HEK293 (cell line): ENCODE measurements at regions not wholly inside any gene's neighbourhood (a gene's known extent, or its start where the extent isn't known, plus 50 kb on each side); places are given as distances from the start of the nearest gene placed in this dataset.

Experiments used
- ZNF350 ChIP-seq: fragments of 450-650 bp; formaldehyde crosslinking; IDR thresholded peaks from 2 replicates; pipeline ENCODE4 v1.5.0; 2017; ENCODE audit warnings: missing biosample characterization, mild to moderate bottlenecking, missing genetic modification characterization
- ZNF561 ChIP-seq: fragments of 450-650 bp; IDR thresholded peaks from 2 replicates; pipeline ENCODE4 v1.5.1; 2018; ENCODE audit warnings: missing biosample characterization, missing genetic modification characterization, borderline replicate concordance
- TF ChIP-seq, protein P1 (sequence below): fragments of 450-650 bp; formaldehyde crosslinking; IDR thresholded peaks from 2 replicates; pipeline ENCODE4 v1.5.1; 2016; ENCODE audit warnings: missing biosample characterization, missing genetic modification characterization

DNA sequence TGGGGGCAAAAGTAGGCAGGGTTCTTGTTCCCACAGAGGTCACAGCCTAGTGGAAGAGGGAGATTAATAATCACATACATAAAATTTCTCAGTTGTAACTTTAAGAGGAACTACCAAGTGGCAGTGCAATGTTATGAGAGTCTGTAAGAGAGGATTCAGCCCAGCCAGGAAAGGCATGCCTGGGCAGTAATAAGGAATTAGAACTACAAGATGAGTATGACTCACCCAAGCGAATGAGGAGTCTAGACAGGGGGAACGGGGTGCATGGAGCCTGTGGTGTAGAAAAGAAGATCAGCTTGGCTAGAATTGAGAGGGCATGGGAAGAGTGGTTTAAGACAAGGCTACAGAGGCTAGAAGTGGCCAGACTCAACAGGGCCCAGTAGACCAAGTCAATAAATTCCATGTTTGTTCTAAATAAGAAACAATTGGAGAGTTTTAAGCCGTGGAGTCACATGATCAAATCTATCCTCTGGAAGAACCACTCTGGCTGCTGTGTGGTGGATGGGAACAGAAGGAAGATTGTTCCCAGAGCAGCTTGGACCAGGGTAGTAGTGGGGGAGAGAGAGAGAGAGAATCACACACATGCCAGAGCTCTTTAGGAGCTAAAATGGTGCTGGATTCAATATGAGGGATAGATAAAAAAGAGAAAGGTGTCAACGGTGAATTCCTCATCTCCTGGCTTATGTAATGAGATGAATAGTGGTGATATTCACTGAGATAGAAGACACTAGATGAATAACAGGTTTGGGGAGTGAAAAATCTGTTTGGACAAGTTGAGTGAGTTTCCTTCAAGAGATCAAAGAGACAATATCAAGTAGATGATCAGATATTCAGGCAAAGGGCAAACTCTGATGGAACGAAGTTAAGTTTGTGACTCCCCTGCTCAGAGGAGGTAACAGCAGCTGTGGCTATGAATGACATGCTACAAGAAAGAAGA, 265.1 kb downstream of the FGFR2 start:
- TF ChIP-seq, protein P1, sequence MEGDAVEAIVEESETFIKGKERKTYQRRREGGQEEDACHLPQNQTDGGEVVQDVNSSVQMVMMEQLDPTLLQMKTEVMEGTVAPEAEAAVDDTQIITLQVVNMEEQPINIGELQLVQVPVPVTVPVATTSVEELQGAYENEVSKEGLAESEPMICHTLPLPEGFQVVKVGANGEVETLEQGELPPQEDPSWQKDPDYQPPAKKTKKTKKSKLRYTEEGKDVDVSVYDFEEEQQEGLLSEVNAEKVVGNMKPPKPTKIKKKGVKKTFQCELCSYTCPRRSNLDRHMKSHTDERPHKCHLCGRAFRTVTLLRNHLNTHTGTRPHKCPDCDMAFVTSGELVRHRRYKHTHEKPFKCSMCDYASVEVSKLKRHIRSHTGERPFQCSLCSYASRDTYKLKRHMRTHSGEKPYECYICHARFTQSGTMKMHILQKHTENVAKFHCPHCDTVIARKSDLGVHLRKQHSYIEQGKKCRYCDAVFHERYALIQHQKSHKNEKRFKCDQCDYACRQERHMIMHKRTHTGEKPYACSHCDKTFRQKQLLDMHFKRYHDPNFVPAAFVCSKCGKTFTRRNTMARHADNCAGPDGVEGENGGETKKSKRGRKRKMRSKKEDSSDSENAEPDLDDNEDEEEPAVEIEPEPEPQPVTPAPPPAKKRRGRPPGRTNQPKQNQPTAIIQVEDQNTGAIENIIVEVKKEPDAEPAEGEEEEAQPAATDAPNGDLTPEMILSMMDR (tag by site-specific recombination) = no peak
- TF ChIP-seq ZNF350 (tag by site-specific recombination) = no peak
- TF ChIP-seq ZNF561 (tag by site-specific recombination) = no peak
